ENCODE measurements at regions not wholly inside any gene's neighbourhood (a gene's known extent, or its start where the extent isn't known, plus 50 kb on each side); places are given as distances from the start of the nearest gene placed in this dataset.
"Not testable (repeated sequence)": the region's sequence is repeated elsewhere in the genome, so short reads cannot be mapped to it uniquely, and the experiment has no call there.

DNA sequence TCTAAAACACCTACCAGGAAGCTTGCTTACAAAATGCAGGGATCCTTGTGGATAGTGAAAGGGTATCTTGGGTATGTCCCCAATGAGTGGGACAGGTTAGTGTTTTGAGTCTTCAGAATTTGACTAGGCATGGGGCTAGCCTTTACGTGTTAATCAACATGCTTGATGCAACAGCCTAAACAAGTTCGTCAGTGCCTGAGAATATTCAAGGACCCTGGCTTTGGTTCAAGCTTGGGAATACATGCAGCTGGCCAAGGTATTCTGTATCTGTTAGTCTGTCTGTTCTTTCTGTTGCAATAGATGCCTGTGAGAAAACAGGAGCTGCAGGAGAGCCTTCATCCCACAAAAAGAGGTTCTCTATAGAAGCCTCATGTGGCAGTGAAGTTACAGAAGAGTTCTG is 149.5 kb downstream of the CCNG2 start:
- DNase-seq (ENCODE audit: low read depth), result no peak

DNA sequence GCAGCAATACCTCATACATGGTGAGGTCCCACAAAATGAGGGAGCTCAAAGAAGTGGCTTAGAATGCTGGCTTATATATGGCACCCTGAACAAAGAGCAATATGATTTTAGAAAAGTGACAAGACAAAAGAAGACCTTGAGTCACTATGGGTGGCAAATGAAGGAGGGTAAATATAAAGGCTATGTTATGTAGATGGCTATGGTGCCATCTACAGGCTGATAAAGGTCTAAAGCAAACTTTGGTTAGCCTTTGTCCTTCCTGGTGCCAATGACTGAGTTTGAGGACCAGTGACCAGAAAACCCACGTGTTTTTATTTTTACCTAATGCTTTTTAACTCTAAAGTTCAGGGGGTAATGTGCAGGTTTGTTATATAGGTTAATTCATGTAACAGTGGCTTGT is 151.8 kb downstream of the CCNG2 start:
- DNase-seq (ENCODE audit: low read depth), result peak; percentile 6

GRCh38 chr4:77309496-77309895 is 152.5 kb downstream of the CCNG2 start:
- DNase-seq (ENCODE audit: low read depth), result no peak

- DNase-seq (ENCODE audit: low read depth), result peak; percentile 19
These were observed 153.9 kb downstream of the CCNG2 start for GRCh38 chr4:77310931-77311330.

DNA sequence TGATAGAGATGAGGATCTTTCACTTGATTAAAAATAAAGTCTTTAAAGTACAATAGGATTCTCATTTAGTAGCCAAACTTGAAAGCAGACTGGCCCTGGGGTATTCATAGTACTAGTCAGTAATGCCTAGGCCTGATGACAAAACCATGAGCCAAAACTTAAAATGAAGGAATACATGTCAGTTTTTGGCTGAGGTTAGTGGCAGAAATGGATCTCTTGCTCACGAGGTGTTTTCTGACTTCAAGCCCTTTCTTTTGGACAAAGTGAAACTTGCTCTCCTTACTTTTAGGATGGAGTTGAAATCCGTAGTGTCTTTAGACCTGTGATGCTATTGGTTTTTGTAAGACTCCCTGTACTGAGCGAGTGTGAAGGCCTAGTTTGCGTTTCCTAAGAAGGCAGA is 157.7 kb downstream of the CCNG2 start:
- no peak for DNase-seq (ENCODE audit: low read depth)

DNA sequence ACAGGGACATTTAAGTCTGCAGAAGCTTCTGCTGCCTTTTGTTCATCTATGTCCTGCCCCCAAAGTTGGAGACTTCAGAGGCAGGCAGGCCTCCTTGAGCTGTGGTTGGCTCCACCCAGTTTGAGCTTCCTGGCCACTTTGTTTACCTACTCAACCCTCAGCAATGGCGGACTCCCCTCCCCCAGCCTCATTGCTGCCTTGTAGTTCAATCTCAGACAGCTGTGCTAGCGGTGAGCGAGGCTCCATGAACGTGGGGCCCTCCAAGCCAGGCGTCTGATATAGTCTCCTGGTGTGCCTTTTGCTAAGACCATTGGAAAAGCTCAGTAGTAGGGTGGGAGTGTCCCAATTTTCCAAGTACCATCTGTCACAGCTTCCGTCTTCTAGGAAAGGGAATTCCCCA is 170.1 kb downstream of the CCNG2 start:
- no peak for DNase-seq (ENCODE audit: low read depth)

- DNase-seq (ENCODE audit: low read depth), result no peak
These were observed 175.8 kb downstream of the CCNG2 start for GRCh38 chr4:77332696-77333270.

- no peak for DNase-seq (ENCODE audit: low read depth)
These were observed 179.6 kb downstream of the CCNG2 start for GRCh38 chr4:77336411-77337142.

- no peak for DNase-seq (ENCODE audit: low read depth)
These were observed 185.3 kb downstream of the CCNG2 start for GRCh38 chr4:77342170-77342810.

DNA sequence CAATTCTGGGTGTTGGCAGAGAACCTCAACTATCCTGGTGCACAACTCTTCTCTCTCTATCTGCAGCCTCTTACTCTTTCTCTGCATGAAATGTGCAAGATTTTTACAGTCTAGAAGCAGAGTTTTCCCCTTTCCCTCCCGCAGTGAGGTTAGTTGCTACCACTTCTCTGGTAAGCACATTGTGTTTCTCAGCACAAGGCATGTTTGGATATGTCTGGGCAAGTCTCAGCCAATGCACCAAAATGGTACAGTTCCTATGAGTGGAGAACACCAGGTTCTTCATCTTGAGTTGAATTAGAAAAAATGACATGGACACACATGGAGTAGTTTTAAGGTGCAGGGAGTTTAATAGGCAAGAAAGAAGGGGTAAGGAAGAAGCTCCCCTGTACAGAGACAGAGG is 187.0 kb downstream of the CCNG2 start:
- no peak for DNase-seq (ENCODE audit: low read depth)

GRCh38 chr4:77344784-77345183 is 187.8 kb downstream of the CCNG2 start:
- no peak for DNase-seq (ENCODE audit: low read depth)

- no peak for DNase-seq (ENCODE audit: low read depth)
These were observed 190.5 kb downstream of the CCNG2 start for GRCh38 chr4:77347351-77347966.

GRCh38 chr4:77348815-77349214 is 191.8 kb downstream of the CCNG2 start:
- DNase-seq (ENCODE audit: low read depth), result no peak

DNA sequence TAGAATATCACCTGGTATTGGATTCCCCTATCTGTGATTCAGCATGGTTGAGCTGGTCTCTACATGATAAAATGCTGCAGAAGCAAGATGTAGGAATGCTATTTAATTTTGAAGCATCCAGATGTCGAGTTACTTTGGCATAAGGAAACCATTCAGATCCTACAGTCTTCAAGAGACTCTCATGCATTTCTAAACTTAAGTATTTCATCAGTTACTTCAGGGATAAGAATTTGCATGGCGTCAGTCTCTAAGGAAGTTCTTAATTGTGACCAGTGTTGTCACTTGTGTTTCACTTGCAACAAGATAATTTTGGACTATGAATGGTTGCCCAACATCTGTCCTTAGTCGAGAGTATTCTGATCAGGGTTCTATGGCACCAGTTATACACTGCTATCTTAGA is 192.4 kb downstream of the CCNG2 start:
- DNase-seq (ENCODE audit: low read depth), result peak; percentile 14

- DNase-seq (ENCODE audit: low read depth), result peak; percentile 44
These were observed 192.8 kb downstream of the CCNG2 start for GRCh38 chr4:77349796-77350195.

DNA sequence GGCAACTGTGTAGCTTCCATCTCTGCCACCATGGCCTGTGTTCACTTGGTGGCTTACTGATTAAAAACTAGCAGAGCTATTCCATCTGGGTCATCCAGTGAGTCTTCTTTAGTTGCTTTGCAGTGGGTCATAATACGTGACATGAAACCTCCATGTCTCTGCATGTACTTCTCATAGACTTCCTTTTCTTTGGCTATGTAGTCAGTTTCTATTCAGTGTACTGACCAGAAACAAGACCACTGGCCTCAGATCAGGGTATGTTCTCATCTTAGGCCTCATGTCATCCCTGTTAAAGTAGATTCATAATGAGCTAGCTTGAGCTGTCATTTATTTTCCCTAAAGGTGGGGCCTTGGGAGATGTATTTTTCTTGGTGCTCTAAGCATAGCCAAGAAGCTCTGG is 195.2 kb downstream of the CCNG2 start:
- no peak for DNase-seq (ENCODE audit: low read depth)

DNA sequence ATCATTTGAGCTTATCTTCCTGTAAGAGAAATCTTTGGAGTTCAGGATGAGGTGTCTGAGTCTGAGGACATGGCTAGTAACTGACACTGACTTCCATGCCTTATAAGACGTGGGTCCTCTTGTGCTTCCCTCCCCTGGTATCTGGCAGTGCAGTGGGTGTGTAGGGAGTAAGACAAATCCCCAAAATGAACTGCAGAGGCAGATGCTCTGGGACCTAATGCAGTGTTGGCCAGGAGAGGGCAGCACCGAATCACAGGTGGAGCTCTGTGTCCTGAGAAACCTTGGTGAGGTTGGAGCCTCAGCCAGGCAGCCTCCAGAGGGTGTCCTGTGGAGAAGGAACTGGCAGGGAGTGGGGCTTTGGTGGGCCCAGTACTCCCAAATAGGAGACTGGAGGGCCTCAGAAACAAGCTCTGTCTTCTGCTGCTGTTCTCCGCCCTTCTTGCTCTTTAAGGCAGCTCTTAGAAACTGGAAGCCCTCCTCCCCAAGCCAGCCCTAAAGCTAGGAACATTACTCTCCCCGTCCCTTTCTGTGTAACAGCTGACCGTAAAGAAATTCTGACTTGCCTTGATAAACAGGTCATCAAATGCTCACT is 196.8 kb downstream of the CCNG2 start:
- not testable (repeated sequence) for DNase-seq (ENCODE audit: low read depth)

- DNase-seq (ENCODE audit: low read depth), result no peak
These were observed 197.5 kb downstream of the CCNG2 start for GRCh38 chr4:77354550-77354949.

DNA sequence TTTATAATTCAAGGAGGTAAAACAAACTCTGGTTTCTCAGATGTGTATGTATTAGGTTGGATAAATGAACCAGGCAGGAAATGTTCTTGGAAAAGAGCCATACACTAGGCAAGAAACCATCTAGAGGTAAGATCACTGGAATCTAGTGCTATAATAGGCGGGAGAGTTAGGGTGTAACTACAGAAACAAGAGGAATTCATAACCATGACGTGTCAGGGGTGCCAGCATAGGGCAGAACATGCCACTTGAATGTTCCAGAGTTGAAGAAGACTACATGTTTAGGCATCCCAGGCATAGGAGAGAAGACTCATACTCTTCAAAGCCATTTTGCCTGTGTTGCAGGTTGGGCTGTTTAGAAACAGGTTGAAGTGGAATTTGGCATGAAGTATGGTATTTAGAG is 198.7 kb downstream of the CCNG2 start:
- DNase-seq (ENCODE audit: low read depth), result no peak

GRCh38 chr4:77358315-77358928 is 201.4 kb downstream of the CCNG2 start:
- no peak for DNase-seq (ENCODE audit: low read depth)

DNA sequence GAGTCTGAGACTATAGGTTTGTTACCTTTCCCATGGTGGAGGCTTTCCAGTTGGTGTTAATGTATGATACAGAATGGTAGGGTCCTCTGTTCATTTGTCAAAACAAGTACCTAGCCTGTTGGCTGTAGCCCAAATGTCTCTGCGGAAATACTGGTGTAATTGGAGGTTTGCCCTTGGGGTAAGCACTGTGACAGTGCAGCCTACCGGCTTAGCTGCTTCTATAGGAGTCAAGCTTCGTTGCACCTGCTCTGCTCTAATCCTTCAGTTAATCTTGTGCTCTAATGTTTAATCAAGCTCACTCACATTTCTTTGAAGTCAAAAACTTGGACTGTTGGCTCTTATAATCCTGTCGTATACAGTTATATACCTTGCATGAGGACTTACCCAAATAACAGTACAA is 203.4 kb downstream of the CCNG2 start:
- DNase-seq (ENCODE audit: low read depth), result no peak

- DNase-seq (ENCODE audit: low read depth), result not testable (repeated sequence)
These were observed 209.9 kb downstream of the CCNG2 start for GRCh38 chr4:77366876-77367275.
